Activated CD8-positive, alpha-beta memory T cell treated with anti-CD3 and anti-CD28 coated beads for 1 hour (primary cell): ENCODE measurements at regions not wholly inside any gene's neighbourhood (a gene's known extent, or its start where the extent isn't known, plus 50 kb on each side); places are given as distances from the start of the nearest gene placed in this dataset.

Source experiments
- DNase-seq, 2 donors: peaks; one replicate each; pipeline ENCODE4 v3.0.0-alpha.2; 2020; ENCODE audit warnings: low read depth in 1 of 2; ENCODE audit errors: extremely low read depth in 1 of 2

GRCh38 chr2:196314157-196314556 is 142.8 kb upstream of the STK17B start:
- no peak for DNase-seq

GRCh38 chr2:196314780-196315179 is 143.4 kb upstream of the STK17B start:
- DNase-seq: no peak

- no peak for DNase-seq
Observed at GRCh38 chr2:196315388-196316049, 144.1 kb upstream of the STK17B start.

- no peak for DNase-seq
Observed at GRCh38 chr2:196316050-196316430, 144.7 kb upstream of the STK17B start.

GRCh38 chr2:196318517-196319377 is 147.4 kb upstream of the STK17B start:
- DNase-seq: no peak

GRCh38 chr2:196322973-196323810 is 151.8 kb upstream of the STK17B start:
- no peak for DNase-seq

- no peak for DNase-seq
Observed at GRCh38 chr2:196324211-196324610, 152.8 kb upstream of the STK17B start.

- DNase-seq: no peak
Observed at GRCh38 chr2:196328088-196328680, 156.8 kb upstream of the STK17B start.

GRCh38 chr2:196329959-196330358 is 158.6 kb upstream of the STK17B start:
- no peak for DNase-seq

GRCh38 chr2:196330645-196331044 is 159.3 kb upstream of the STK17B start:
- DNase-seq: no peak

- DNase-seq: no peak
Observed at GRCh38 chr2:196331143-196331542, 159.8 kb upstream of the STK17B start.

GRCh38 chr2:196331851-196332250 is 160.5 kb upstream of the STK17B start:
- no peak for DNase-seq

- DNase-seq: no peak
Observed at GRCh38 chr2:196333397-196333796, 162.0 kb upstream of the STK17B start.

- DNase-seq: no peak
Observed at GRCh38 chr2:196334710-196335109, 163.3 kb upstream of the STK17B start.

GRCh38 chr2:196335221-196335634 is 163.8 kb upstream of the STK17B start:
- no peak for DNase-seq

- no peak for DNase-seq
Observed at GRCh38 chr2:196336207-196336606, 164.8 kb upstream of the STK17B start.

GRCh38 chr2:196336715-196337114 is 165.3 kb upstream of the STK17B start:
- DNase-seq: no peak

- no peak for DNase-seq
Observed at GRCh38 chr2:196337208-196337953, 166.0 kb upstream of the STK17B start.

GRCh38 chr2:196338440-196338839 is 167.1 kb upstream of the STK17B start:
- DNase-seq: no peak

GRCh38 chr2:196341277-196341841 is 170.0 kb upstream of the STK17B start:
- no peak for DNase-seq
